ACC112 (cell line): ENCODE measurements at regions not wholly inside any gene's neighbourhood (a gene's known extent, or its start where the extent isn't known, plus 50 kb on each side); places are given as distances from the start of the nearest gene placed in this dataset.
A peak's percentile ranks its signal among the peaks of the same experiment; 100 is the strongest.

Source experiments
- H2AFZ ChIP-seq: fragments of 200-600 bp; sonication (generic); one replicate; pipeline ENCODE4 v1.6.0; 2017; ENCODE audit warnings: antibody characterized with exemption, low read length; ENCODE audit not compliant: unreplicated experiment
- H3K27ac ChIP-seq: fragments of 200-600 bp; sonication (generic); 2 replicates; pipeline ENCODE4 v1.5.1; 2014; ENCODE audit warnings: low read depth, mild to moderate bottlenecking, antibody characterized with exemption, low read length, moderate library complexity
- H3K27me3 ChIP-seq: fragments of 200-600 bp; sonication (generic); 2 replicates; pipeline ENCODE4 v1.6.1; 2014; ENCODE audit warnings: mild to moderate bottlenecking, antibody characterized with exemption, low read length, moderate library complexity, mixed read lengths; ENCODE audit not compliant: insufficient read depth
- H3K36me3 ChIP-seq: fragments of 200-600 bp; sonication (generic); 2 replicates; pipeline ENCODE4 v1.6.1; 2016; ENCODE audit warnings: mild to moderate bottlenecking, antibody characterized with exemption, low read length, moderate library complexity, mixed read lengths; ENCODE audit not compliant: insufficient read depth
- H3K4me1 ChIP-seq: fragments of 200-600 bp; sonication (generic); one replicate; pipeline ENCODE4 v1.6.1; 2016; ENCODE audit warnings: low read length, mixed read lengths; ENCODE audit not compliant: insufficient read depth, unreplicated experiment, control insufficient read depth
- H3K4me3 ChIP-seq: fragments of 200-600 bp; sonication (generic); 2 replicates; pipeline ENCODE4 v1.5.1; 2014; ENCODE audit warnings: mild to moderate bottlenecking, low read depth, low read length
- H3K79me2 ChIP-seq: fragments of 200-600 bp; sonication (generic); one replicate; pipeline ENCODE4 v1.6.0; 2016; ENCODE audit warnings: low read length; ENCODE audit not compliant: control insufficient read depth, unreplicated experiment, insufficient read depth

- Histone ChIP-seq H3K4me1 (peaks cover 26% of the 10 kb centered on the region), H3K4me3 (peak overlapping the region; percentile 64), H2AFZ (no peak overlapping the region)
Measured at GRCh38 chr7:46291601-46292150, 370.6 kb upstream of the IGFBP3 start.

GRCh38 chr7:46291050-46291438 is 370.0 kb upstream of the IGFBP3 start:
- Histone ChIP-seq H3K4me1 (peaks cover 26% of the 10 kb centered on the region), H3K27me3 (no peaks in the 10 kb centered on the region), H3K27ac (peak overlapping the region; percentile 94), H2AFZ (no peak overlapping the region), H3K36me3 (no peaks in the 10 kb centered on the region), H3K79me2 (no peaks in the 10 kb centered on the region), H3K4me3 (peak overlapping the region; percentile 64)

More at GRCh38 chr7:46291601-46292150, 370.6 kb upstream of the IGFBP3 start:
- H3K36me3 ChIP-seq = no peaks in the 10 kb centered on the region
- H3K27me3 ChIP-seq = no peaks in the 10 kb centered on the region
- H3K27ac ChIP-seq = peak overlapping the region; percentile 94
- no peaks in the 10 kb centered on the region for H3K79me2 ChIP-seq

- Histone ChIP-seq H3K79me2 (no peaks in the 10 kb centered on the region), H2AFZ (no peak overlapping the region), H3K27ac (peak overlapping the region; percentile 94)
Measured at GRCh38 chr7:46290374-46291049, 369.4 kb upstream of the IGFBP3 start.

GRCh38 chr7:46288861-46289260 is 367.8 kb upstream of the IGFBP3 start:
- Histone ChIP-seq H2AFZ (no peak overlapping the region), H3K4me3 (no peak overlapping the region), H3K4me1 (peaks cover 26% of the 10 kb centered on the region), H3K27ac (no peak overlapping the region), H3K36me3 (no peaks in the 10 kb centered on the region), H3K79me2 (no peaks in the 10 kb centered on the region), H3K27me3 (no peaks in the 10 kb centered on the region)

More at GRCh38 chr7:46290374-46291049, 369.4 kb upstream of the IGFBP3 start:
- Histone ChIP-seq H3K36me3 (no peaks in the 10 kb centered on the region), H3K27me3 (no peaks in the 10 kb centered on the region), H3K4me1 (peaks cover 26% of the 10 kb centered on the region), H3K4me3 (peak overlapping the region; percentile 64; the same call in 1 of the 2 replicates)

GRCh38 chr7:46288010-46288409 is 366.9 kb upstream of the IGFBP3 start:
- Histone ChIP-seq H2AFZ (no peak overlapping the region), H3K4me3 (no peak overlapping the region), H3K27ac (no peak overlapping the region)

GRCh38 chr7:46286957-46287356 is 365.9 kb upstream of the IGFBP3 start:
- Histone ChIP-seq H3K27ac (no peak overlapping the region), H3K79me2 (no peaks in the 10 kb centered on the region)

More at GRCh38 chr7:46288010-46288409, 366.9 kb upstream of the IGFBP3 start:
- Histone ChIP-seq H3K4me1 (peaks cover 26% of the 10 kb centered on the region), H3K79me2 (no peaks in the 10 kb centered on the region), H3K27me3 (no peaks in the 10 kb centered on the region), H3K36me3 (no peaks in the 10 kb centered on the region)

GRCh38 chr7:46286356-46286755 is 365.3 kb upstream of the IGFBP3 start:
- no peak overlapping the region for H2AFZ ChIP-seq
- H3K4me3 ChIP-seq = no peak overlapping the region
- no peak overlapping the region for H3K27ac ChIP-seq
- no peaks in the 10 kb centered on the region for H3K36me3 ChIP-seq
- peaks cover 16% of the 10 kb centered on the region for H3K4me1 ChIP-seq
- H3K79me2 ChIP-seq = no peaks in the 10 kb centered on the region
- no peaks in the 10 kb centered on the region for H3K27me3 ChIP-seq

More at GRCh38 chr7:46286957-46287356, 365.9 kb upstream of the IGFBP3 start:
- no peaks in the 10 kb centered on the region for H3K36me3 ChIP-seq
- no peak overlapping the region for H2AFZ ChIP-seq
- H3K27me3 ChIP-seq = no peaks in the 10 kb centered on the region
- peaks cover 22% of the 10 kb centered on the region for H3K4me1 ChIP-seq
- H3K4me3 ChIP-seq = no peak overlapping the region

- Histone ChIP-seq H2AFZ (no peak overlapping the region), H3K79me2 (no peaks in the 10 kb centered on the region), H3K27ac (no peak overlapping the region), H3K27me3 (no peaks in the 10 kb centered on the region), H3K36me3 (no peaks in the 10 kb centered on the region), H3K4me1 (peaks cover 12% of the 10 kb centered on the region), H3K4me3 (no peak overlapping the region)
Measured at GRCh38 chr7:46285878-46286277, 364.8 kb upstream of the IGFBP3 start.

GRCh38 chr7:46283852-46284251 is 362.8 kb upstream of the IGFBP3 start:
- Histone ChIP-seq H3K4me3 (no peak overlapping the region), H3K79me2 (no peaks in the 10 kb centered on the region), H3K27ac (no peak overlapping the region), H3K27me3 (no peaks in the 10 kb centered on the region), H3K36me3 (no peaks in the 10 kb centered on the region), H2AFZ (no peak overlapping the region), H3K4me1 (no peaks in the 10 kb centered on the region)

GRCh38 chr7:46282155-46282554 is 361.1 kb upstream of the IGFBP3 start:
- Histone ChIP-seq H3K36me3 (no peaks in the 10 kb centered on the region), H3K27me3 (no peaks in the 10 kb centered on the region), H2AFZ (no peak overlapping the region), H3K79me2 (no peaks in the 10 kb centered on the region), H3K4me1 (no peaks in the 10 kb centered on the region), H3K27ac (no peak overlapping the region), H3K4me3 (no peak overlapping the region)

- no peak overlapping the region for H3K27ac ChIP-seq
- H3K36me3 ChIP-seq = no peaks in the 10 kb centered on the region
- no peaks in the 10 kb centered on the region for H3K4me1 ChIP-seq
- H2AFZ ChIP-seq = no peak overlapping the region
- H3K79me2 ChIP-seq = no peaks in the 10 kb centered on the region
- H3K4me3 ChIP-seq = no peak overlapping the region
- H3K27me3 ChIP-seq = no peaks in the 10 kb centered on the region
Measured at GRCh38 chr7:46281071-46281470, 360.0 kb upstream of the IGFBP3 start.
